ENCODE measurements at regions not wholly inside any gene's neighbourhood (a gene's known extent, or its start where the extent isn't known, plus 50 kb on each side); places are given as distances from the start of the nearest gene placed in this dataset.

GRCh38 chr20:48535556-48535955 lies 292.2 kb downstream of the PREX1 start:
- TF ChIP-seq TAF1 (IDR thresholded peaks at IDR 0.05; ENCODE audit: low read depth, low read length) (no peak), PAX5 (IDR thresholded peaks at IDR 0.05; ENCODE audit: insufficient read depth, low read length, severe bottlenecking) (no peak), POU2F2 (IDR thresholded peaks at IDR 0.05; ENCODE audit: low read depth, low read length) (no peak), POLR2AphosphoS5 (IDR thresholded peaks at IDR 0.05; ENCODE audit: low read depth, low read length) (no peak), SPI1 (IDR thresholded peaks at IDR 0.05; ENCODE audit: low read depth, low read length) (no peak), POLR2A (IDR thresholded peaks at IDR 0.05; ENCODE audit: low read depth, low read length) (no peak)
- FAIRE-seq (no peak), DNase-seq (ENCODE audit: insufficient read length, low spot score) (no peak)

- no peak for DNase-seq (ENCODE audit: insufficient read length, low spot score)
- TF ChIP-seq POLR2A (IDR thresholded peaks at IDR 0.05; ENCODE audit: low read depth, low read length) (no peak), TAF1 (IDR thresholded peaks at IDR 0.05; ENCODE audit: low read depth, low read length) (no peak), PAX5 (IDR thresholded peaks at IDR 0.05; ENCODE audit: insufficient read depth, low read length, severe bottlenecking) (no peak), POU2F2 (IDR thresholded peaks at IDR 0.05; ENCODE audit: low read depth, low read length) (no peak), SPI1 (IDR thresholded peaks at IDR 0.05; ENCODE audit: low read depth, low read length) (no peak), POLR2AphosphoS5 (IDR thresholded peaks at IDR 0.05; ENCODE audit: low read depth, low read length) (no peak)
- no peak for FAIRE-seq
These were observed 295.8 kb downstream of the PREX1 start for GRCh38 chr20:48532028-48532427.

GRCh38 chr20:48531505-48531904 lies 296.3 kb downstream of the PREX1 start:
- FAIRE-seq: no peak
- no peak for TF ChIP-seq TAF1 (IDR thresholded peaks at IDR 0.05; ENCODE audit: low read depth, low read length)
- no peak for TF ChIP-seq POU2F2 (IDR thresholded peaks at IDR 0.05; ENCODE audit: low read depth, low read length)
- no peak for TF ChIP-seq POLR2A (IDR thresholded peaks at IDR 0.05; ENCODE audit: low read depth, low read length)
- no peak for TF ChIP-seq PAX5 (IDR thresholded peaks at IDR 0.05; ENCODE audit: insufficient read depth, low read length, severe bottlenecking)
- no peak for TF ChIP-seq SPI1 (IDR thresholded peaks at IDR 0.05; ENCODE audit: low read depth, low read length)
- DNase-seq (ENCODE audit: insufficient read length, low spot score): no peak

- no peak for FAIRE-seq
- TF ChIP-seq PAX5 (IDR thresholded peaks at IDR 0.05; ENCODE audit: insufficient read depth, low read length, severe bottlenecking): no peak
- TF ChIP-seq TAF1 (IDR thresholded peaks at IDR 0.05; ENCODE audit: low read depth, low read length): no peak
- TF ChIP-seq SPI1 (IDR thresholded peaks at IDR 0.05; ENCODE audit: low read depth, low read length): no peak
- DNase-seq (ENCODE audit: insufficient read length, low spot score): no peak
These were observed 296.8 kb downstream of the PREX1 start for GRCh38 chr20:48530957-48531356.

- DNase-seq (ENCODE audit: insufficient read length, low spot score): no peak
- TF ChIP-seq POLR2A (IDR thresholded peaks at IDR 0.05; ENCODE audit: low read depth, low read length): no peak
- no peak for TF ChIP-seq TAF1 (IDR thresholded peaks at IDR 0.05; ENCODE audit: low read depth, low read length)
- no peak for TF ChIP-seq POLR2AphosphoS5 (IDR thresholded peaks at IDR 0.05; ENCODE audit: low read depth, low read length)
- no peak for TF ChIP-seq POU2F2 (IDR thresholded peaks at IDR 0.05; ENCODE audit: low read depth, low read length)
- no peak for TF ChIP-seq PAX5 (IDR thresholded peaks at IDR 0.05; ENCODE audit: insufficient read depth, low read length, severe bottlenecking)
- TF ChIP-seq SPI1 (IDR thresholded peaks at IDR 0.05; ENCODE audit: low read depth, low read length): no peak
- no peak for FAIRE-seq
These were observed 299.5 kb downstream of the PREX1 start for GRCh38 chr20:48528346-48528745.

GRCh38 chr20:48527771-48528170 lies 300.0 kb downstream of the PREX1 start:
- DNase-seq (ENCODE audit: insufficient read length, low spot score): no peak
- no peak for FAIRE-seq
- TF ChIP-seq POU2F2 (IDR thresholded peaks at IDR 0.05; ENCODE audit: low read depth, low read length) (no peak), POLR2A (IDR thresholded peaks at IDR 0.05; ENCODE audit: low read depth, low read length) (no peak), POLR2AphosphoS5 (IDR thresholded peaks at IDR 0.05; ENCODE audit: low read depth, low read length) (no peak), PAX5 (IDR thresholded peaks at IDR 0.05; ENCODE audit: insufficient read depth, low read length, severe bottlenecking) (no peak)

GRCh38 chr20:48526936-48527335 lies 300.9 kb downstream of the PREX1 start:
- FAIRE-seq (no peak), DNase-seq (ENCODE audit: insufficient read length, low spot score) (no peak)
- no peak for TF ChIP-seq POLR2AphosphoS5 (IDR thresholded peaks at IDR 0.05; ENCODE audit: low read depth, low read length)

- no peak for TF ChIP-seq POLR2A (IDR thresholded peaks at IDR 0.05; ENCODE audit: low read depth, low read length)
- no peak for TF ChIP-seq SPI1 (IDR thresholded peaks at IDR 0.05; ENCODE audit: low read depth, low read length)
- no peak for TF ChIP-seq TAF1 (IDR thresholded peaks at IDR 0.05; ENCODE audit: low read depth, low read length)
- TF ChIP-seq POU2F2 (IDR thresholded peaks at IDR 0.05; ENCODE audit: low read depth, low read length): no peak
- no peak for TF ChIP-seq PAX5 (IDR thresholded peaks at IDR 0.05; ENCODE audit: insufficient read depth, low read length, severe bottlenecking)
- no peak for TF ChIP-seq POLR2AphosphoS5 (IDR thresholded peaks at IDR 0.05; ENCODE audit: low read depth, low read length)
- no peak for FAIRE-seq
- DNase-seq (ENCODE audit: insufficient read length, low spot score): no peak
These were observed 302.4 kb downstream of the PREX1 start for GRCh38 chr20:48525400-48525799.

- FAIRE-seq: no peak
- no peak for DNase-seq (ENCODE audit: insufficient read length, low spot score)
- TF ChIP-seq POLR2AphosphoS5 (IDR thresholded peaks at IDR 0.05; ENCODE audit: low read depth, low read length): no peak
- no peak for TF ChIP-seq SPI1 (IDR thresholded peaks at IDR 0.05; ENCODE audit: low read depth, low read length)
- TF ChIP-seq TAF1 (IDR thresholded peaks at IDR 0.05; ENCODE audit: low read depth, low read length): no peak
- TF ChIP-seq POU2F2 (IDR thresholded peaks at IDR 0.05; ENCODE audit: low read depth, low read length): no peak
- no peak for TF ChIP-seq PAX5 (IDR thresholded peaks at IDR 0.05; ENCODE audit: insufficient read depth, low read length, severe bottlenecking)
- no peak for TF ChIP-seq POLR2A (IDR thresholded peaks at IDR 0.05; ENCODE audit: low read depth, low read length)
These were observed 303.2 kb downstream of the PREX1 start for GRCh38 chr20:48524582-48524981.

GRCh38 chr20:48523191-48523995 lies 304.4 kb downstream of the PREX1 start:
- peak; percentile 68 for FAIRE-seq
- TF ChIP-seq PAX5 (IDR thresholded peaks at IDR 0.05; ENCODE audit: insufficient read depth, low read length, severe bottlenecking) (no peak), POLR2AphosphoS5 (IDR thresholded peaks at IDR 0.05; ENCODE audit: low read depth, low read length) (no peak), POU2F2 (IDR thresholded peaks at IDR 0.05; ENCODE audit: low read depth, low read length) (no peak), TAF1 (IDR thresholded peaks at IDR 0.05; ENCODE audit: low read depth, low read length) (no peak), SPI1 (IDR thresholded peaks at IDR 0.05; ENCODE audit: low read depth, low read length) (no peak), POLR2A (IDR thresholded peaks at IDR 0.05; ENCODE audit: low read depth, low read length) (no peak)
- no peak for DNase-seq (ENCODE audit: insufficient read length, low spot score)
